GM23248 (cell line): ENCODE measurements at regions not wholly inside any gene's neighbourhood (a gene's known extent, or its start where the extent isn't known, plus 50 kb on each side); places are given as distances from the start of the nearest gene placed in this dataset.

ENCODE experiments used
- EZH2 ChIP-seq: fragments of 200-600 bp; sonication (generic); IDR thresholded peaks from 2 replicates; pipeline ENCODE4 v1.6.1; 2018; ENCODE audit warnings: antibody characterized with exemption, mild to moderate bottlenecking; ENCODE audit not compliant: insufficient read depth, poor library complexity, severe bottlenecking
- EZH2phosphoT487 ChIP-seq: fragments of 200-600 bp; sonication (generic); IDR thresholded peaks from 2 replicates; pipeline ENCODE4 v1.6.1; 2018; ENCODE audit warnings: antibody characterized with exemption, moderate library complexity, mild to moderate bottlenecking, low read depth; ENCODE audit not compliant: insufficient read depth

- no peak for TF ChIP-seq EZH2phosphoT487
- no peak for TF ChIP-seq EZH2
Measured at GRCh38 chr7:96621932-96622331, 87.7 kb downstream of the SEM1 start.
